GM21423 (cell line): ENCODE measurements at regions not wholly inside any gene's neighbourhood (a gene's known extent, or its start where the extent isn't known, plus 50 kb on each side); places are given as distances from the start of the nearest gene placed in this dataset.
"Not testable (repeated sequence)": the region's sequence is repeated elsewhere in the genome, so short reads cannot be mapped to it uniquely, and the experiment has no call there.

Experiments used
- ATAC-seq: cut with Tn5 transposase; IDR thresholded peaks from one replicate; pipeline ENCODE4 v1.9.1; 2021; ENCODE audit warnings: mild to moderate bottlenecking, moderate library complexity; ENCODE audit not compliant: unreplicated experiment

GRCh38 chr17:77288115-77288619 is 147.4 kb downstream of the SEC14L1 start:
- no peak for ATAC-seq

GRCh38 chr17:77290759-77291558 is 150.2 kb downstream of the SEC14L1 start:
- not testable (repeated sequence) for ATAC-seq

GRCh38 chr17:77291591-77292386 is 151.0 kb downstream of the SEC14L1 start:
- no peak for ATAC-seq

GRCh38 chr17:77294761-77295160 is 154.0 kb downstream of the SEC14L1 start:
- ATAC-seq: no peak

GRCh38 chr17:77295241-77295853 is 154.6 kb downstream of the SEC14L1 start:
- ATAC-seq: no peak

- no peak for ATAC-seq
Measured at GRCh38 chr17:77296769-77297409, 156.1 kb downstream of the SEC14L1 start.

- no peak for ATAC-seq
Measured at GRCh38 chr17:77297693-77298666, 157.2 kb downstream of the SEC14L1 start.

- no peak for ATAC-seq
Measured at GRCh38 chr17:77298811-77299210, 158.0 kb downstream of the SEC14L1 start.

- ATAC-seq: no peak
Measured at GRCh38 chr17:77299256-77300015, 158.7 kb downstream of the SEC14L1 start.

- no peak for ATAC-seq
Measured at GRCh38 chr17:77300016-77300686, 159.4 kb downstream of the SEC14L1 start.

GRCh38 chr17:77301694-77302266 is 161.0 kb downstream of the SEC14L1 start:
- ATAC-seq: no peak

- no peak for ATAC-seq
Measured at GRCh38 chr17:77302682-77303081, 161.9 kb downstream of the SEC14L1 start.

GRCh38 chr17:77303620-77304019 is 162.9 kb downstream of the SEC14L1 start:
- no peak for ATAC-seq

- ATAC-seq: no peak
Measured at GRCh38 chr17:77304051-77304745, 163.4 kb downstream of the SEC14L1 start.

GRCh38 chr17:77304746-77305473 is 164.1 kb downstream of the SEC14L1 start:
- no peak for ATAC-seq

GRCh38 chr17:77306048-77306789 is 165.4 kb downstream of the SEC14L1 start:
- no peak for ATAC-seq
